HG02763 (cell line): ENCODE measurements at regions not wholly inside any gene's neighbourhood (a gene's known extent, or its start where the extent isn't known, plus 50 kb on each side); places are given as distances from the start of the nearest gene placed in this dataset.

Experiments used
- ATAC-seq: cut with Tn5 transposase; IDR thresholded peaks from one replicate; pipeline ENCODE4 v1.9.1; 2021; ENCODE audit warnings: mild to moderate bottlenecking, moderate library complexity; ENCODE audit not compliant: unreplicated experiment

DNA sequence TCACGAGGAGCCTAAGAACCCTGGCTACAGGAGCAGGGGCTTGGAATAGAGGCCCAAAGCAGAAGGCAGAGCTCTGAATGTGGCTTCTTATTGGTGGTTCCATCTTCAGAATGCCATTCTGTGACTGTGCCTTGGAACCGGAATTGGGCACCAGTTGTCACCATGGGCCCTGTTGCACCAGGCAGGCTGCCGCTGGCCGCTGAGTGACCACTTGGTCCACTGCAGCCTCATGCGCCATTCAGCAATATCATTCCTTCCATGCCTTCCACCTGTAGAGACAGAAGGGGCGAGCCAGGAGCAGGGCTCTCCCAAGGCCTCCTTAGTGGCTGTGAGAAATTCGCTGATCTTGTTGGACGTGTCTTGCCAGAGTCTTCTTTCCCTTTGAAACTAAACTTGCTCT lies 270.3 kb upstream of the CHD6 start:
- ATAC-seq = no peak

DNA sequence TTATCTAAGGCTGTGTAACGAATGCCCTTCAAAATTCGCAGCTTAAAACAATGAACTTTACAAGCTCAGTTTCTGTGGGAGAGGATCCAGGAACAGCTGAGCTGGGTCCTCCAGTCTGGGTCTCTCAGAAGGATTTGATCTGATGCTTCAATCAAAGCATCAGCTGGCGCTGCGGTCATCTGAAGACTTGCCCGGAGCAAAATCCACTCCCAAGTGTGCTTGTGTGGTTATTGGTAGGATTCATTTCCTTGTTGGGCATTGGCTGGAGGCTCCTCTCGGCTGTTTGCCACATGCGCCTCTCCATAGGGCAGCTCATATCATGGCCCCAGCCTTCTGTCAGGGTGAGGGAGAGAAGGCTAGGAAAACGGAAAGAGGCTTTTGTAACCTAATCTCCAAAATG lies 269.3 kb upstream of the CHD6 start:
- no peak for ATAC-seq

DNA sequence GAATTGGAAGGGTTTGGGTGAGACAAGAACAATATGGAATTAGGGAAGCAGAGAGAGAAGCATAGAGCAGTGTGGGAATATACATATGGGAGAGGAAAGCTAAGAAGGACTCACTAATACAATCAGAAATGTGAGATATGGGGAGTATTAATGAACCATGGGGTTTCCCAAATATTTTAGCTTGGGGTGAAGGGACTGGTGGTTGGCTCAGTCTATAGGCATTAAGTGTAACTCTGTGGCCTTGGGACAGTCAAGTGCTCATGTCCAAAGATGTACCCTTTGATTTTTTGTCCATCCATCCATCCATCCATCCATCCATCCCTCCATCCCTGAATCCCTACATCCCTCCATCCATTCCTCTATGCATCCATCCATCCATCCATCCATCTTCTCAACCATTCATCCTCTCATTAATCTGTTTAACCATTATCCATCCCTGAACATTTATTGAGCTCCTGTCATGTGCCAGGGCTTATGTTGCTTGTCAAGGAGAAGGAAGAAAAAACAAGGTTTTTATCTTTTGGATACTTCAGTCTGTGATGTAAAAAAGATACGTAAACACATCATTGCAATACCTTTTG lies 263.4 kb upstream of the CHD6 start:
- no peak for ATAC-seq

DNA sequence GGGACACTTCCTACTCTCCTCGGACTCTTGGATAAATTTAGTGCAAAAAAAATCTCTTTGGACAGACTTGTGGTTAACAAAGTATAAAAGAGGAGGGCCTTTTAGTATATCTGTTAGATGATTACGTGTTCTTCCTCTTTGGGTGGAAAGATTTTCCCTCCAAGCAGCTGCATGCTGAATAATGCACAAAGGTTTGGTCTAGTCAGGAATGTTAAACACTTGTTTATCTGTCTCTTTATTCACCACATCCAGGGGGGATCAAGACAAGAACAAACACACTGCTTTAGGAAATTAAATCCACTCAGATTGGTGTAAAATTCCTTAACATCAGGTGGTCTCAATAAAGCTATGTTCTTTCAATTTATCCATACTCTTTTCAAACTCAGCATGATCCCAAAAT lies 260.9 kb upstream of the CHD6 start:
- ATAC-seq = no peak

DNA sequence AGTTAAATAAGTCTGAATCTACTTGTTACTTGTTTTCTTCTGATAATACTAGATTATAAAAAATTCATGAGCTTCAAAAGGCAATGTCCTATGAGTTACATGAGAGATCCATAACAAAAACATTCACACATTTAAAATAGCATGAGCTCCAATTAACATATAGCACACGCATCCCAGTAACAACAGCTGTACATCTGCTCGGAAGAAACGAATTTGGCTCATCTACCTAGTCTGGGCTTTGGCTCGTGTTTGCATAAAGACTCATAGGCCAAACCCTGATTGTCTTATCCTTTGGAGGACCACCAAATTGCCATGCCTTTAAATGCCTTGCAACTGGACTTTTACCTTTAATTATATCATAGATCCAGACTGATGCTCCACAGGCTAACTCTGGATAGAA lies 259.7 kb upstream of the CHD6 start:
- ATAC-seq = no peak

DNA sequence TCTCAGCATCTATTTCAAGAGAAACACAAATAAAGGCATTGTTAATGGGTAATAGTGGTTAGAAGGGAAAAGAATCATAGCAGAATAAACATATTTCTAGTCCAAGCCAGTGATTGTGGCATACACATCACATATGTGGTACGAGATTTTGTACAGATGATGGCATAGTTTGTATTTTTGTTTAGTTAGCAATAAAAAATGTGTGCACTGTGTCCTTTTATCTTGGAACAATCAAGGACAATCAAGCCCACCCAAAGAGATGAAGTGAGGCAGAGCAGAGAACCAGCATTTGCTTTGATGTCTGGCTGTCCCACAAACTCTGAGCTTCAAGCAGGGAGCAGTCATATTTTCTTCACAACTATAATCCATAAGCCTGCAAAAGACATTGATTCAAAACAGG lies 256.5 kb upstream of the CHD6 start:
- ATAC-seq = no peak

DNA sequence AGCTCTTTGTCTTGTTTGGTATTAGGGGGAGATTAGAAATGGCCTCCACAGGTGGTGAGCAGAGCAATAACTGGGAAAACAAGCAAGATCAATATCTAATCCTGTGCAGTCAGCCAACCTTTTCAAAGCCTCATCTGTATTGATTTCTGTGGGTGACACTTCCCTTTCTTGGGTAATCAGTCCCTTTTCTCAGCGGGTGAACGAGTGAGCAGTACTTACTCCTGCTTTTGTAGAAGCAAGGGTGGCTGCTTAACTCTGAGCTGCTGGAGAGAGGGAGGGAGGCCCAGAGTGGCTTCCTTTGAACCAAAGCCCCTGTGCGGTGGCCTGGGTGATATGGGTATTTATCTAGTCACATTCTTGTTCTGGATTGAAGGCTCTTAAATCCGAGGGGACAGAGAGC lies 254.8 kb upstream of the CHD6 start:
- ATAC-seq = no peak

DNA sequence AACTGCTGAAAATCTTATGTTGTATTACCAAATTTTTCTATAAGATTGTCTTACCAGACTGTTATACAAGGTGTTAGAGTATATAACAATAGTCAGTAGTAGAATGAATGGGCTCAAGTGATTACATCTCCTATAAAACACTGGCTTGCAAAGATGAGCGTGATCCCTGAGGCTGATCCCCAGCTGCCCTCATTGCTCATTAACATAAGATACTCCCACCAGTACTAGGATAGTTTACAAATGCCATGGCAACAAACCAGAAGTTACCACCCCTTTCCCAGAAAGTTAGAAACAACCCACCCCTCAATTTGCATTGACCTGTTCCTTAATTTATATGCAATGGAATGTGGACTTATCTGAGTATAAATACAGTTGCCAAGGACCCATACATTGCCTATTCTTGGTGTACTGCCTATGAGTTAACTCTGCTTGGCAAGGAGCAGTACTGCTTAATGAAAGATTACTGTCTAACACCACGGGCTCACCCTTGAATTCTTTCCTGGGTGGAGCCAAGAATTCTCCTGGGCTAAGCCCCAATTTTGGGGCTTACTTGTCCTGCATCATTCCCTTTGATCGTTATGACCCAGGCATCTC lies 252.8 kb upstream of the CHD6 start:
- ATAC-seq = no peak

DNA sequence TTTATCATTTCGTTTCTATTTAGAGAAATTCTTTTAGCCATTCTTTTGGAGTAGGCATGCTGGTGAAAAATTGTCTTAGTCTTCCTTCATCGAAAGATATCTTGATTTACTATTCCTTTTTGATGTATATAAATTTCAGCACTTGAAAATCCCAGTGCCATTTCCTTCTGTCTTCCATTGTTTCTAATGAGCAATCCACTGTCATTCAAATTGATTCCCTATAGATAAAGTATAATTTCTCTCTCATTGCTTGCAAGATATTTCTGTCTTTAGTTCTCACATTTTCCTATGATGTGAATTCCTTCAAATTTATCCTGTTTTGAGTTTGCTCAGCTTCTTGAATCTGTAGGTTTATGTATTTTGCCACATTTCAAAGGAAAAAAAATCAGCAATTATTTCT lies 251.1 kb upstream of the CHD6 start:
- ATAC-seq = no peak

DNA sequence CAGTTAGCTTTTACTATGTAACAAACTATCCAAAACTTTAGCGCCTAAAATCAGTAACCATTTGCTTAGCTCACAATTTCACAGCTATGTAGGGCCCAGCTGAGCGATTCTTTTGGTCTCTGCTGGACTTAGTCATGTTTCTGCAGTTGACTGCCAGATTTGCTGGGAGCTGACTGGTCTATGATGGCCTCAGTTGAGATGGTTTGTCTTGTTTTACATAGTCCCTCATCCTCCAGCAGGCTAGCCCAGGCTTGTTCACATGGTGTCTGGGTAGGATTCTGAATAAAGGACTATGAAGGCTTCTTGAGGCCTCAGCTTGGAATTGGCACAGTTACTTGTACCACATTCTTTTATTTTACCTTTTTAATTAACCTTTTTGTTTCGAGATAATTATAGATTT lies 247.8 kb upstream of the CHD6 start:
- no peak for ATAC-seq

DNA sequence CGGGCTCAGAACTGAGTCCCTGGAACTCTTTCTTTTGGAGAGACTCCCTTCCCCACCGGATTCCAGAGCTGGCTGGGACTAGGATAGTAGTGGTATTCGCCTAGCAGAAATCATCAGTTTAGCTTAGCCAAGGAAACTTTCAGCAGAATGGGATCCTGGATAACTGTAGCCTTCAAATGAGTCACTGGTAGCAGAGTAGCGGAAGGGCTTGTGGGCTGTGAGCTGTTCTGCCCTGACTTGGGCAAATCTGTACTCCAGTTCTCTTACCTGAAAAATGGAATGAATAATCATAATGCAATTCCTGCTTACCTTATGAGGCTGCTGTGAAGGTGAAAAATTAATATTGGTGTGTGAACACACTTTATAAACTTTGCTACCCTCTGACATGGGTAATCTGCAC lies 244.3 kb upstream of the CHD6 start:
- no peak for ATAC-seq

DNA sequence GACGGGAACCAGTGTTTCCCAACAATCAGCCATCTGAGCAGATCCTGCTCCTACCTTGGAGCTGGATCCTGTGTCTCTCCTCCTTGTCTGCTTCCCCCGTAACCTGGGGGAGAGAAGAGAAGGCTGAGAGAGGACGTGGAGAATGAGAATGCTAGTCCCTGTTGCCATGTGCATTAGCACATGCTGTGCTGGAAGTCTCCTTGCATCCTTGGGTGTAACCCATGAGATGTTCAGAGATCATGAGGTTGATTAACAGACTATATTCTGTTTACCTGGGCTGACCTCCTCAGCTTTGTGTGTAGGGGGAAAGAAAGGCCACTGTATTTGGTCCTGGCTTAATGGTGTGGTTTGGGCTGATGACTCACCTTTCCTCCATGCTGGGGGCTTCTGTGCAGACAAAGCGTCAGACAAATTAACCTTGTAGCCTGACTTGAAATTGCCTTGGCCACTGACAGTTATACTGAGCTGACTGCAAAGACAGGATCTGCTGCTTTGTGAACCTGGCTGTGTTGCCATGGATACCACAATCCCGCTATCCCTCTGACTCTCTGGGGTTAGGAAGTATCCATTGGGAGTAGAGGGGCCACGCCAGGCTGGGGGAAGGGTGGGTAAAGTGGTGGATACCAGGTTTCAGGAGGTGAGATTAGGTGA lies 243.7 kb upstream of the CHD6 start:
- no peak for ATAC-seq

DNA sequence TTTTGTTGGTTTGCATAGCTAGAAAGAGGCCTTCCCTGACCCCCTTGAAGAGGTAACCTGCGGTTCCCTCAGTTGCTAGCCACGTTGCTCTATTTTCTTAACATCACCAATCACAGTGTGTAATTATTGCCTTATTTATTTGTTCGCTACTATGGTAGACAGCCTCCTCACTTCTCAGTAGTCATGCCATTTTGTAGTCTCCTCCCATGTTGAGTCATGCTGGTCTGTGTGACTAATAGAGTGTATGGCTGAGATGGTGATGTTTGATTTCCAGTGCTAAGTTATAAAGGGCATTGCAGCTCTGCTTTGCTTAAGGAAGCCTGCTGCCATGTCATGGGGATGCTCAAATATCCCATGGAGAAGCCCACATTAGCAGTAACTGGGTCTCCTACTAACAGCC lies 236.6 kb upstream of the CHD6 start:
- ATAC-seq = no peak

DNA sequence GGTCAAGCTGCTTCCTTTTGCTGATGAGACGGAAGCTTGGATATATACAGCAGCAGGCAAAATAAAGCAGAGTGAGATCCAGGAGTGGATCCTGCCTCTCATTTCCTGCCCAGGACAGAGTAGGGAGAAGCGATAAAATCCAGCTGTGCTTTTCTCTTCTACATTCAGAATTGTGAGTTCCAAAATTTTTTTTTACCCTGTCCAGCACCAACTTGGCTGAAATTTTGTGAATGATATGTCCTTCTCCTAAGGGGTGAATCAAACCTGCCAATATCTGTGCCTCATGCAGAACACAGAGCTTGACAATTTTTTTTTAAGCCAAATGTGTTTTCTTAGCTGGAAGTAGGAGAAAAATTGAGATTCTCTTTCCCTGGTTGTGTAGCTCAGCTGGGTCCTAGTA lies 235.6 kb upstream of the CHD6 start:
- ATAC-seq = no peak

DNA sequence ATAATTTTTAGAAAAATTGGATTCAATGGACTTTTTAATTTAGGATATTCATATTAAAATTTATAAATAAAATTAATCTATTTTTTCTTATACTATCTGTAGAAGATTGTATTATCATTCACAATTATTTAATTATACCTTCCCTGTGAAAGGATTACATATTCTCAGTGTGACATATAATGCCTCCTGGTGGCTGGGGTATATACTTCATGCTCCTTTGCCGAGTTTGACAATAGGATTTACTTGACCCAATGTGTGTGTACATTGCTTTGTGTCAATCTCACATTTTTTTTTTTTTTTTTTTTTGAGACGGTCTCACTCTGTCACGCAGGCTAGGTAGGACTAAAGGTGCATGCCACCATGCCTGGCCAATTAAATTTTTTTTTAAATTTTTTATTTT lies 230.0 kb upstream of the CHD6 start:
- ATAC-seq = no peak

DNA sequence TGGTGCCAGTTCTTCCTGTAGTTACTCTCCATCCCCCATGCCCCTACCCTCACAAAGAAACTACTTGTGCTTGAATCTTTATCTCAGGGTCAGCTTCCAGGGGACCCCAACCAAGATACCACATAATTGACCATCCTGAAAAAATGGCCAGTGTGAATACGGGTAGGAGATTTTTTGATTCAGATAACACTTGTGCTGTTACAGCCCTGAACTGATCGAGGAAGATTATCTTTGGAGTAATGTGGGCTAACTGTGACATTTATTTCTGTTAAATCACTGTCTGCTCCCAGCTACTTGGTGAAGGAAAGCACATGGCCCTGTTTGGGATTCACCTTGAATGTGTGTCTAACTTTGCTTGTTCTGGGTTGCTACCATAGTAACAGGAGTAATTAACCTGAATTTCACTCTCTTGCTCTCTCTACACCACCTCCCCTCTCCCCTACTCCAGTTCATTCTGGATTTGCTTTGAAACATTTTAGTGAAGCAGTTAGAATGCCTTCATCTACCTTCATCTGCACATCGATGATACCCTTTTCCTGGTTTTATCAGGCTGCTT lies 219.6 kb upstream of the CHD6 start:
- no peak for ATAC-seq

DNA sequence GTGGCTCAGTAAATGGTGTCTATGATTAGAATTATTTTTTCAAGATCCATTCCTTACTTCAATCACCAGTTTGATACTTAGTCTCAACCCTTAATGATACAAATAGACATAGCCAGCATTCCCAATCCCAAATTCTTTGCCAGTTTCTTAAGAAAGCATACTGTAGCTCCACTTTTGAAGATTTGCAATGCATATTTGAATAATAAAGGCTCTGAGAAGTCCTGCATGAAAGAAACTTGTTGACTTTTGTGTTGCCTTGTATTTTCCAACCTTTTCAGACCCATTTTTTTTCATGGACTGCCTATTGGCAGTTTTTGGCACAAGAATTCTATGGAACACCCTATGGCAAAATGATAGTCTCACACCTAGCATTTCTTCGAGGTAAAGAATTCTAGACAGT lies 215.6 kb upstream of the CHD6 start:
- ATAC-seq = no peak

DNA sequence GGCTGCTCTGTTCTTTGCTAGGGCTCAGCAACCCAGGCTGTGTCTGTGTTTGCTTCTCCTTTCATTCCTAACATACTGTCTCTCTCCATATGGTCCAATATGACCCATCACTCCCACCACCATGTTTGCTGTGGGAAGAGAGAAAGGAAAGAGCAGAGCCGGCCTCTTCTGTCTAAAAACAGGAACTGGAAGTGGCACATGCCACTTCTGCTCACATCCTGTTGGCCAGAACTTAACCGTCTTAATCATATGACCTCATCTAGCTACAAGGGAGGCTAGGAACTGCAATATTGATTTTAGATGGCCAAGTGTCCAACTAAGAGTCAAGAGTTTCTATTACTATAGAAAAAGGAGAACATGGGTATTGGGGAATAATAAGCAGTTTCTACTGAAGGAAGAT lies 212.5 kb upstream of the CHD6 start:
- no peak for ATAC-seq

DNA sequence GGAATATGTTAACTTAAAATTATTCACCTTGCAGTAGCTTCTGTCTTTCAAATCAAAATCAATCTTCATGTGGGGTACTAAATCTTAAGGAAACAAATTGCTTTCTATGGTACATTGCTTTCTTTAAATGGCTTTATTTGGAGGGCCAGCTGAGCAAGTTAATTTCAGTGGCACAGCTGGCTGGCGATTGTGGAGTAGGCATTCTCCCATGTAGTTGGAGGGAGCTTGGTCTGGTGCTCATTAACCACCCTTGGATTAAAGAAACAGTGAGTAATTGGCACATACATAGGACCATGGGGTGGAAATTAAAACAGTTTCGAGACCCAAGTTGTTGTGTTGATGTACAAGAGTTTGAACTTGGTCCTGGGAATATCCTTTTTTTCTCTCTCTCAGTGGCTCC lies 201.3 kb upstream of the CHD6 start:
- ATAC-seq = no peak

DNA sequence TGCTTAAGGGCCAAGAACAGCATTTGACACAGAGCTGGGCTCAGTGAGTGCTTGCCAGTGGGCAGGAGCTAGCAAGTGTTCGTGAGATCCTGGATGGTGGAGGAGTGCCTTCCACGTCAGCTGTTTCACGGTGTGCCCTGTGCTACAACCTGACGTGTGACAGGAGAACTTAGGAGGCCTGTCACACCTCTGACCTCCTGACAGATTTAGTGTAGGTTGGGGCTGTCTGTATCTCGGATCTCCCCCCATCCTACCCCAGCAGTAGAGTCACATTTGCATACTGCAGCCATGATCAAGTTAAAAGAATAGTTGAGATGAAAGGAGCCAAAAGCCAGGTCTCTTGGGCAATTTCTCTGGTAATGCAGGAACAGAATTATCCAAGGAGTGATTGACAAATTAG lies 200.8 kb upstream of the CHD6 start:
- no peak for ATAC-seq

DNA sequence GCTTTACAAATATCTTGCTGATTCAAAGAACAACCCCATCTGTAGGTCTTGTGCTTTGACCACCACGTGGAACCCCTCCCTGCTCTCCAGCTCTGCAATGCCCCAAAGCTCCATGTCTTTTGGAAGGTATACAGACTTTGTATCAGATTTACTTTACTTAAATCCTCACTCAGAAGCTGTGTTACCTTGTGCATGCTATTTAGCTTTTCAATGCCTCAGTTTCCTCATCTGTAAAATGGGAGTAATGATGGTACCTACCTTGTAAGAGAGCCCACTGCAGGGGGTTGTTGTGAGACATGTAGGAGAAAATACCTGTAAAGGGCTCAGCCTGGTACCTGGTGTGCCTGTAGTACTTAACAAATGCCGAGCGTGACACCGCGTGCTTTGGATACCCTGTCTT lies 200.2 kb upstream of the CHD6 start:
- no peak for ATAC-seq

DNA sequence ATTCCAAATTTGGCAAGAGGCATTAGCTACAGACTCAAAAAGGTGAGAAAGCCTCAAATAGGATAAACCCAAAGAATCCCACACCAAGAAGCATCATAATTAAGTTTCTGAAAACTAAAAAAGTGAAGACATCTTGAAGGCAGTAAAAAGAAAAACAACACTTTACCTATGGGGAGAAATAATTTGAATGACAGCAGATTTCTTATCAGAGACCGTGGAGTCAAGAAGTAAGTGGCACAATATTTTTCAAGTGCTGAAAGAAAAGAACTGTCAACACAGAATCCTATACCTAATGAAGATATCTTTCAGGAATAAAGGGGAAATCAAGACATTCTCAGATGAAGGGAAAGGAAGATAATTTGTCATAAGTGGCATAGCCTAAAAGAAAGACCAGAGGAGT lies 193.3 kb upstream of the CHD6 start:
- no peak for ATAC-seq

DNA sequence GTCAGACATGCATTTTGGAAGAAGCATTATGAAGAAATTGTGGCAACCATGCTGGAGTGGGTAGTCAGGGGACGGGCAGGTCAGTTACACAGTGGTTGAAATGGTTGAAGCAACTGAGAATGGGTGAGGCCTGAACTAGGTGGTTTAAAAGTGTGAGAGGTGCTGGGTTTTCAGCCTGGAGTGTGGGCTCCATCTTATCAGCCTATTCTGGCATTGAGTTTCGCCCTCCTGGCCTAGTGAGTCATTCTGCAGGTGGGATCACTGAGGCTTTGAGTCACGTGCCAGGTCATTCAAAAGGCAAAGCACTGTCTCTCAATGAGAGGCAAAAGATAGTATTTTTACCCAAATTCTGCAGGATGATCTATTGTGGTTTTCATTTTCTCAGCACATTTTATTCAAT lies 181.9 kb upstream of the CHD6 start:
- ATAC-seq = no peak
